KBM-7 (cell line): ENCODE measurements at regions not wholly inside any gene's neighbourhood (a gene's known extent, or its start where the extent isn't known, plus 50 kb on each side); places are given as distances from the start of the nearest gene placed in this dataset.

Source experiments
- DNase-seq: peaks from one replicate; pipeline ENCODE4 v3.0.0-alpha.2; 2015
- in situ Hi-C: fragments of 300-500 bp; cut with MboI; formaldehyde crosslinking; loops from 2 replicates; pipeline ENCODE4 v1.14.3; 2020; ENCODE audit warnings: low sequenced_read_pairs, low pct_unique_long_range_greater_than_20kb, mixed read lengths

DNA sequence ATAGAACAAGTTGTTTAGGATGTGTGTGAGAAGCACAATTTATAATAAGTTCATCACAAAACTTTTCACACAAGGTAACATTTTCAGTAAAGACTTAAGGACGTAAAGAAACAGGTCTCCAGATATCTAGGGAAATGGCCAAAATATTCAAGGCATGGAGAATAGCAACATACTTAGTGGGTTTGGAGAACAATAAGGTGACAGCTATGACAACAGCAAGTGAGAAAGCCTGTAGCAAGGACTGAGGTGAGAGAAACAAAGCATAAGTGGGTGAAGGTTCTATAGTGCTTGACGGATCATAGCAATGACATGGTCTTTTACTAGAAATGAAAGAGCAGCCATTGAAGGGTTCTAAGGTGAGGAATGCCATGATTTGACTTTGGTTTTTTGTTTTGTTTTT is 1337.3 kb downstream of the PCDH18 start:
- DNase-seq, result no peak
- in situ Hi-C loops, result no loop called here

DNA sequence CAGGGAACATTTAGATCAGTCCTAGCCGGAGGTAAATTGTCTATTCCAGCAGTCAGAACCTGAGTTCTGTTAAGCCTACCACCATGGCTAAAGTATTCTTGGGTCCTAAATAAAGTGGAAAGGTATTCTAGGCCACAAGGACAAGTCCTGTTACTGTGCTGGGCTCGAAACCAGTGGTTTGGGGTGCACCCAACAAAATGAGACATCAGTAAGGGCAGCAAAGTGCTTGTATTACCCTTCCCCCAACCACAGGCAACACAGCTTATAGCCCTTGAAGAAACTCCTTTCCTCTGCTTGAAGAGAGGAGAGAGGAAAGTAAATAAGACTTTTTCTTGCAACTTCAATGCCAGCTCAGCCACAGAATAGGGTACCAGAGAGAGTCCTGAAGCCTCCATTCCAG is 1345.6 kb downstream of the PCDH18 start:
- in situ Hi-C loops, result no loop called here
- no peak for DNase-seq

DNA sequence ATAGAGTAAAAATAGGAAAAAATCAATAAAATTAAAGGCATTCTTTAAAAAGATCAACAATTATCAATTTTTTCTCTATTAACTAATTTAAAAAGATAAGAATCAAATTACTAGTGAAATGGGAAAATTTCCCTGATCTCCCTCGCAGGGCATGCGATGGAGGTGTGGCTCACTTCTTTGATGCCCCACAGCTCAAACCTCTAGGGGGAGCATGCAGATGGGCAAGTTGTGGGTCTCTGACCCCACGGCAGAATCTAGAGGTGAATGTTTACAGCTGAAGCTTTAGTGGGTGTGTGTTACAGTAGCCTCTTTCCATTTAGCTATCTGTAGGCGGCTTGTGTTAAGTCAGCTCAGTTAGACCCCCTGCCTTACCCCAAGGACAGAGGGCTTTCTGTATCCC is 1348.8 kb downstream of the PCDH18 start:
- in situ Hi-C loops, result no loop called here
- DNase-seq, result no peak

DNA sequence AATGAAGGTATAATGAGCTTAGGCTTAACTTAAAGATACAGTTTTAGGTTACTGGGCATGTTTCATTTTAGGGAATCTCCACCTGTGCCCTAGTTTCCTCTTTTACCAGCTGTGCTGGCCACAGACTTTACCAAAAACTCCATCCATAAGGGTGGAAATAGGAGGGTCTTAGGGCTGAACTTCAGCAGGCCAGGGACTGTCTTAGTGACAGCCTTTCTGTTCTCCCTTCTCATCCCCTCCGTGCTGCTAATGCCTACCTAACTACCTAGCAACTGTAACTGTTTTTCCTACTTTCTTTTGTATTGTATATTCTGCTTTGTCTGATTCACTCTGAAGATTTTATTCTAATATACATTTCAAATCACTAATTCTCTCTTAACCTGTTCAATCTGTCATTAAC is 1375.3 kb downstream of the PCDH18 start:
- DNase-seq, result no peak
- in situ Hi-C loops, result no loop called here

DNA sequence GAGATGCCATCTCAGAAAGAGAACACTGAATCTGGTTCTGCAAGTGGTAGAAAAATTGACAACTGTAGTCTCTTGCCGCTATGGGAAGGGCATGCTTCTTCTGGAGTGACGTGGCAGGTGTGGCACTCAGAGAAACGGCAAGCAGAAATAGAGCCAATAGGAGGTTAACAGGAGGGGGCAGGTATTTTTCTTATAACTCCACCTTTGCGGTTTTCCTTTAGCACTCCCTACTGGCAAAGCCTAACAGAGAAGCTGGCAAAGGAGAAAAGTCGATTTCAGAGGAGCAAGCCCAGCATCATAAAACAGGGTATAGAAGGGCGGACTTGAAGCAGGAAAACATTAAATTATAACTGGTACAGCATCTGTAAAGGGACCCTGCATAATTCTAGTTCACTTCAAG is 1382.2 kb downstream of the PCDH18 start:
- DNase-seq, result no peak
- in situ Hi-C loops, result no loop called here

DNA sequence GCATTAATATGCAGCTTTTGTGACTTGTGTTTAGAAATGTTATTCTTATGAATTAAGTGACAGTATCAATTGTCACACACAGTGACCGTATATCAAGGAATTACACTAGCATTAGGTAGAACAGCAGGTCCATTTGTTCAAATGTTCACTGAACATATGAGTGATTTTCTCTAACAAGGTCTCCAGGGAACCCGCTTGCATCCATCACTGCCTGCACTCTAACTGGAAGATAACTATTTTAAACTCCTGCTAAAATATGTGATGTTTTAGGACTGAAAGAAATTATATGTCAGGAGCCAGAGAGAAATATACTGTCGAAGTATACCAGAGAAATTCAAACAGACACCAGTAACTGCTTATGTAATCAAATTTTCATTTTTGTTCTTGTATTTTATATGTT is 1395.7 kb downstream of the PCDH18 start:
- in situ Hi-C loops, result no loop called here
- DNase-seq, result no peak

DNA sequence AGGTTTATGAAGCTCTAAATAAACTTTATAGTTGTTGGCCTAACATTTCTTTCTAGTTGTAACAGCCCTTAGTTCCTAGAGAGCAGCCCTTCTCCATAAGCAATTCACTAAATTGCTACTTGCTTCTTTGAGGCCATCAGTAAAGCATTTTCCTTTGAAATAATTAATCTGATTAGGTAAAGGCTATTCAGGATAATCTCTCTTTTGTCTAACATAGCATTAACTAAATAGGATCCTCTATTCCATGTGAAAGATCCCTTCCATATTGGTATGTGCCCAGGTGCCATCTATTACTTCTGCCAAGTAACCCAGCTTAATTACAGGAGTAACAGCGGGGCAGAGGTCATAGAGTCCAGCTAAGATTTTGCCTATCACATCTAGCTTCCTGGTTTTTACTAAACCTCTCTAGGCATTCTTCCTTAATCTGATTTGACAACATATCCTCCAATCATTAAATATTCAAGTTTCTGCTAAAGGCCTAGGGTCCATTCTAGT is 1408.0 kb downstream of the PCDH18 start:
- in situ Hi-C loops, result no loop called here
- DNase-seq, result no peak

DNA sequence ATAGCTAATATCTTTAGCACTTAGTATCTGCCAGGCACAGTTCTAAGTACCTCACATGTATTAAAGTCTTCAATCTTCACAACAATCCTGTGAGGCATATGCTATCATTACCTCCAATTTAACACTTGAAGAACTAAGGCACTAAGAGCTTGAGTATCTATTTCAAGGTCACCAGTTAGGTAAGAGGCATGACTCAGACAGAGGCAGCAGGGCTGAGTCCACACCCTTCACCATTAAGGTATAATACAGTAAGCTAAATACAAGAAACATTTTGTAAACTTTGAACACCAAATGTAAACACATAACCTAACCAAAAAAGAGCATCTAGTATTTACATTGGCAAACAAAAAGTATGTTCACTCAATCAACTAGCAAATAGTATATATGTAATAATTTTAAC is 1410.9 kb downstream of the PCDH18 start:
- no peak for DNase-seq
- in situ Hi-C loops, result no loop called here

DNA sequence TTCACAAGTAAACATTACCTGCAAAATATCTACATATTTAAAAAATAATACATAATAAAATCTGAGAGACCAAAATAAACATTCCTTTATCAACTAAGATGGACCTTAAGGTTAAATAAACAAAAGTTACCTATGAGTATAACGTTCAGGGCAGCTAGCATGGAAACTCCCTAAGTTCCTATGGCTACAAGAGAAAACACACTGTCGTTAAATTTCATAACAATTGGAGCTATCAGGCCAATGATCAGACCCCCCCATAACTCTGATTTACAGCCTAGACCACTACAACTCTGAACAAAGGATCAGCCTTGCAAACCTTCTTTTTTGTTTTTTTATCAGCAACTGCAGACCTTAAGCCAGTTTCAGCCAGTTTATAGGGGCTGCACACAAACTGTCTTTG is 1418.4 kb downstream of the PCDH18 start:
- no peak for DNase-seq
- in situ Hi-C loops, result no loop called here

DNA sequence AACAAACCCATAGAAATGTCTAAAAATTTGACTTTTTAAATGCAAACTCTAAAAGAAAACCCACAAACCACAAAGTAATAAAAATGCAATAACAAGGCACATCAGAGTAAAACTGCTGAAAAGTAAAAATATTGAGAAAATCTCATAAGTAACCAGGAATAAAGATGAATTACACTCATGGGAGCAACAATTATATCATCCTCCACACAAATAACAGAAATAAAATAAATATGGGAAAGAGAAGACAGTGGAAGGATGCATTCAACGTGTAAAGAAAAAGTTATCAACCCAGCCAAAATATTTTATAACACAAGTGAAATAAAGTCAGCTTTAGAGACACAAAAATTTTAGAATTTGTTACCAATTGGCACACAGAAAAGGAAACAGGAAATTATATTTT is 1420.2 kb downstream of the PCDH18 start:
- no peak for DNase-seq
- in situ Hi-C loops, result no loop called here

DNA sequence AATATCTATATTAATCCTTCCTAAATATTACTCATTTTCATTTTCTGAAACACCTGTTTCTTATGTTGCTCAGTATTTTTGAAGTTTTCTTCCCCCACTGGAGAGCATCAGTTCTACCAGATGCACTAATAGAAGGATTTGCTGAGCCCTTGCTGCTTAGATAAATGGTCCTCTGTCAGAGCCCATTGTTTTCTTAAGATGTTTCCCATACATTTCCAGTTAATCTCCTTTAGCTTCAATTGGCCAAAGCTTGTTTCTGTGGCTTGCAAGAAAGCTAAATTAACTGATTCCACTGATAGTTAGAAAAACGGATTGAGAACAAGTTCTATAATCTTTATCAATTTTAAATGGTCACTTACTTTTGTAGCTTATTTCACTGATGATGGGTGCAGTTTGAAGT is 1425.5 kb downstream of the PCDH18 start:
- DNase-seq, result no peak
- in situ Hi-C loops, result no loop called here

DNA sequence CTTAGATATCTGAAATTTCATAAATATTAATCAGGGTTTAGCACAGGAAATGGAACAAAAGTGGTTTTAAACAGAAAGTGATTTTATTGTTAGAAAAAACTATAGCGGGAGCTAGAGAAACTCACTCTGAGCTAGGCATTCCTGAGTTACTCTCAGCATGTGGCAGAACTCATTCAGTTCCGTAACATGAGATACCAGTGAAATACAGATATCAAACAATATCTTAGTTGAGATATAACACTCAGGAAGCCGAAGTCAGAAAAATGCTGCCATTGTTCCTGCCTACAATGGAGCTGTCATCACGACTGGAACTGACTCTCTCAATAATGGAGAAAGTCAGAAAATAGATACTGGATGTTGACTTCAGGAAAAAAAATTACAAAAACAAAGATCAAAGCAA is 1428.7 kb downstream of the PCDH18 start:
- in situ Hi-C loops, result no loop called here
- no peak for DNase-seq

DNA sequence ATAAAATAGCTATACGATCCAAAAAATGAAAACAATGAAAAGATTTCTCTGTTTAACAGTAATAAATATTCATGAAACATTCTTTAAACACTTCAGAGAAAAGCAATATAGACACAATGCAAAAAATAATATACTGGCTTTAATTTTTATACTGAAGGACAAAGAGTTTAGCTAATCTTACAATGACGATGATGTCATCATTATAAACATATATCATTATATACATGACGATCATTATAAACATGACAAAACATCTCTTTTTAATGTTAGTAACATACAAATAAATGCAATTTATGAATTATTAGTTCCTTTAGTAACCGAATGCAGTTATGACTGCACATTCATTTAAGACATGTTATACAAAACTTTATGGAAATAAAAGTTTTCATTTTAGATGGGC is 1434.6 kb downstream of the PCDH18 start:
- DNase-seq, result no peak
- in situ Hi-C loops, result no loop called here

DNA sequence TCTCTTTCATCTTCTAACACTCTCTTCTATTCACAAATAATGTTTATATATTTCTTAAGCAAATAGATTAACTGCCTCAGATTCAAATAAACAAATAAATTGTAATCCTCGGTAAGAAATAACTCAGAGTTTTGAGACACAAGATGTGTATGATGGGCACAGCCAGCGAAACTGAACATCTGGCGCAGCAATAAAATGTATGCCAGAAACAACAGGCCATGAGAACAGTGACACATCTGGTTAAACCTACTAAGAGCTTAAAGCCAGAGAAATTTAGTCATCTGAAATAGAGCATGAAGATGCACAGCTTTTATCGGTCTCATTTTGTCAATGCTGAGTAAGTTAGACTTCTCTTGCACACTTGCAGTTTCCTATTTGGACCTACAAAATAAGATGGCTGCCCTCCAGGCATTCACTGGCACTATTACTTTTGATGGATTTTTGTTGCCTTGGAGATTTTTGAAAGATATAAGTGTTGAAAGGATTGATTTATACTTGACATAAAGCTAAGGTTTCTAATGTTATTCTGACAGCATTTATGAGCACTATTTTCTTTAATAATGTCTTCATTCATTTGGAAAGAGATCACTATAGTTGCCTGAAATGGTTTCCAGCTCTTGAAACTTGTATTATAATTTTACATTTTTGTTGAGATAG is 1444.0 kb downstream of the PCDH18 start:
- no peak for DNase-seq
- in situ Hi-C loops, result no loop called here

DNA sequence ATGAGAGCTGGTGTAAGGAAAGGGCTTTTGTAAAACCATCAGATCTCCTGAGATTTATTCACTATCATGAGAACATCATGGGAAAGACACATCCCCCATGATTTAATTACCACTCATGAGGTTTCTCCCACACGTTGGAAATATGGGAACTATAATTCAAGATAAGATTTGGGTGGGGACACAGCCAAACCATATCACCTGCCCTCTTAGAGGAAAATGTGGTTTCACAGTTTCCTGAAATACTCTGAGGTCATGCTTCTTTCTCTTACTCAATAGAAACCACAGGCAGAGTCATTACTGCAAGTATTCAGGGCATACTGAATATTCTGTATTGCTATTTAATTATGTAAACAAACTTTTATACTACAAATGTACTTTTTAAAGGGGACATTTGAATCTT is 1453.3 kb downstream of the PCDH18 start:
- peak; percentile 47 for DNase-seq
- in situ Hi-C loops, result no loop called here

DNA sequence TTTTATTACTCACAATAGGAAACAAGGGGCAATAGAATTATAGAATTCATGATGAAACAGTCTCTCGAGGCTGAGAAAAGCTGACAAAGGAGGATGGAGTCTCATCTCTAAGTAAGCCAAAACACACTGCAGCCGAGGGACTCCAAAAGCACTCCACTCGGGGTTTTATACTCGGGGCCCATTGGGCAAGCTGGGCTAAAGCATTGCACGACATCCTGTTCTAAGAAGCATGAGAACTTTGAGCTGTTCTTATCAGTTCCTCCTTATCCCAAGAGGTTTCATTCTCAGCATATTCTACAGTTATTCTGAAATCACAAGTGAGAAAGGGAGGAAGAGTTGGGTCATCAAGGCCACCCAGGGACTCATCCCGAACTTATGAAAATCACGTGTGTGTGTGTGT is 1475.5 kb downstream of the PCDH18 start:
- in situ Hi-C loops, result no loop called here
- no peak for DNase-seq

DNA sequence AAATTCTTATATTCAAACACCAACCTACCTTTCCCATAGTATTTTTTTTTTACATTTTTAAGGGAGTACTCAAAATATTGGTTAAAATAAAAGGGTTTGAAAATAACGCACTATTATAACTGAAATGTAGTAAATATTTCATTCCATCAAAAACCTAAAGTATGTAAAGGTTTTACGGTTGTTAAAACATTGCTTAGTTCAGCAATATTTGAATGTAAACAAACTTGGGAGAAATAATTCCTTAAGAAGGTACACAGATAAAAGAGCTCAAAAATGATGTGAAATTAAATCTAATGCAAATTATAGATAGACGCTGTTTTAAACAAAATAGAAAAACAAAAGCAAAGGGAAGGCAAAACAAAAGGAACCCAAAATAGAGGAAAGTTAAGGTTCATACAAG is 1476.9 kb downstream of the PCDH18 start:
- in situ Hi-C loops, result no loop called here
- no peak for DNase-seq

DNA sequence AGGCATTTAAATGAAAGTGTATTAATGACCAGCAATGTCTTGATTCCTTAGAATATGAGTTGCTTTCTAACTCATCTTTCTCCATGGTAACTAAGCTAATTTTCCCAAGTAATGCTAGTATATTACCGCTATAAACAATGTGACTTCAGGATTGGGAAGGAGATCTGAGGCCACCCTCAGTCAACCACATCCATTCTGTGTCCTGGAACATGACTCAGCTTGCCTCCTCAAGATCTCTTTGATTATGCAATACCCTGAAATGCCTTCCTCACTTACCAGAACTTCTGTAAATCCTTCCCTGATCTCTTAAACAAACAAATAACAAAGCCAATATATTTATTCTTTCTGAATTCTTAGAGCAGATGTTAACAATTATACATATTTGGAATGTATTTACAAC is 1495.5 kb downstream of the PCDH18 start:
- in situ Hi-C loops, result no loop called here
- DNase-seq, result peak; percentile 23

DNA sequence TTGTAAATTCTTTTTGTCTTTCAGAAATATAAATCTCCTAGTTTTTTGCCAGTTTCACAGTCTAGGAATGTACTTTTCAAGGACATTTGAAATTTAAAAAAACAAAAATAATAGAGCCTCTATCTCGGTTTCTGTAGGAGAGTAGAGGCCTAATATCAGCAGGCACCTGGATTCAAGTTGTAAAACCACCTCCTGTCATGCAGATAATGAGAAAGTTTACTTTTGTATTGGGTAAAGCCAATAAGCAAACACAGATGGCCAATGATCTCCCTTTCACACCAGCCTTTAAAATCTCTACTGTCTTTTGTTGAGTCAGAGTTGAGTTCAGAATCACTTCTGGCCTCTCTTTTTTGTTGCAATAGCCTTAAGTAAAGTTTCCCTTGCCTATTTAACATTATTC is 1499.9 kb downstream of the PCDH18 start:
- DNase-seq, result no peak
- in situ Hi-C loops, result no loop called here

DNA sequence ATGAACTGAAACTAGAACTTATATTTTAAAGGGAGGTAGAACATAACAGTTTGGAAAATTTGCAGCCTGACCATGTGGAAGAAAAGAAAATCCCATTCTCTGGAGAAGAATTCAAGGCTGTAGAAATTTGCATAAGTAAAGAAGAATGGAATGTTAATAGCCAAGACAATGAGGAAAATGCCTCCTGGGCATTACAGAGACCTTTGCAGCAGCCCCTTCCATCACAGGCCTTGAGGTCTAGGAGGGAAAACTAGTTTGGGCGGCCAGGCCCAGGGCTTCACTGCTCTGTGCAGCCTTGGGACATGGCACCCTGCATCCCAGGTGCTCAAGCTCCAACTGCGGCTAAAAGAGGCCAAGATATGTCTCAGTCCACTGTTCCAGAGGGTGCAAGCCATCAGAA is 1506.8 kb downstream of the PCDH18 start:
- in situ Hi-C loops, result no loop called here

DNA sequence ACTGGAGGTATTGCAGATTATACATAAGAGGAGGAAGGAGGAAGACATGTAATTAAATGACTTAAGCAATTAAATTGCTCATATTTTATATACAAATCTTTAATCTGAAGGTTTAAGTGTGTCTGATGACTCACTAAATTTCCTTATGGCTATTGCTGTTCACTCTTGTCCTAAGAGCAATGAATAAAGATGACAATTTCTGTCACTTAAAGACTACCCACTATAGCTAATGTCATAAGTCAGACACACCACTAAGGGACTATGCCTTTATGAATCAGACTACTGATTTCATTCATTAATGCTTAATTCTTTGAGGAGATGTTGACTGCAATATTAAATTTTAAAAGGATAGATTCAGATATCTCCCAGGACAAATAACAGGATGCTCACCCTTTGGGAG is 1514.7 kb downstream of the PCDH18 start:
- in situ Hi-C loops, result no loop called here
- no peak for DNase-seq

More for the DNA sequence above, 1506.8 kb downstream of the PCDH18 start:
- DNase-seq, result no peak

DNA sequence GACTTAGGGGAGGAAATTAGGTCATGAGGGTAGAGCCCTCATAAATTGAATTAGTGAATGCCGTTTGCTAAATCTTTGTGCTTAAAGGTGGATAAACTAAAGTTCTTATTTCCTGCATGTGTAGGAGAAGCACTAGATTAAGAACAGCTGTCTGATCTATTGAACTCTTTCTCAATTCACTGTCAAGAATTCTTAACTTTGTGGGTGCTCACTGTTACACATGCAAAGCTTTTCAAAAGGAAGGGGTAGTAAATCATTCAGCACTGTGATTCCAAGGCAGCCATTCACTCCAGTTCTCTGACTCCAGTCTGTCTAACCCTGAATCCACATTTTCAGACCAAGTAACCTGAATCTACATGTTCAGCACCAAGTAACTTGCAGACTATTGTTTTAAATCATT is 1520.1 kb downstream of the PCDH18 start:
- DNase-seq, result no peak
- in situ Hi-C loops, result no loop called here
